Globus pallidus (tissue), 1 donor: ENCODE measurements at regions not wholly inside any gene's neighbourhood (a gene's known extent, or its start where the extent isn't known, plus 50 kb on each side); places are given as distances from the start of the nearest gene placed in this dataset.

Experiments used
- DNase-seq: peaks from one replicate; pipeline ENCODE4 v3.0.0-alpha.2; 2015; ENCODE audit warnings: low spot score

DNA sequence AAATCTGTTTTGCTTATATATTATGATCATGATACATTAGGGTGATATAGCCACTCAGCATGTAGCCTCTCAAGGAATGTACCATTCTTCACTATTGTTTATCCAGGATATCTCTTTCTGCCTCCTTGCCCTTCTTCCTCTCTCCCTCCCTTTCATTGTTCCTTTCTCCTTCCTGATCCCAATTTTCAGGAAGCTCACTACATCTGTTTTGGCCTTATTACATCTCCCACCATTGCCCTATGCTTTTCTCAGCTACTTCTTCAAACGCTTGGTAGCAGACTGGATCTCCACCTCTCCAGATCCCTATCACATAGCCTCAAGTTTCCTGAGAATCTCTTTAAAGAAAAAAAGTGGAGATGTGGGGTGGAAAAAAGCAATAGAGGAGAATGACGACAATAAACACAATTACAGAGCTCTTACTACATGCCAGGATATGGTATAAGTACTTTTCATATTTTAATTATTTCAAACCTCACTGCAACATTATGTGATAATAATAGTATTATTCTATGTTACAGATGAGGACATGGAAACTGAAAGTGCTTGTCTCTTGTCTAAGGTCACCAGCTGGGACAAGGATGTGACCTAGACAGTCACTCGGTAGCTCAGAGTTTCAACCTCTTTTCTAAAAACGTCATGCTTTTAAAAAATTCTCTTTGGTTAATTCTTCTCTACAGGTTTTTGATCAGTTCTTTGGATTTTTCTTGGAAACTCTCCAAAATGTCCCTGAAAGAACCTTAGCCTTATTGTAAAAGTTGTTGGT lies 959.1 kb downstream of the CDH11 start:
- no peak for DNase-seq

DNA sequence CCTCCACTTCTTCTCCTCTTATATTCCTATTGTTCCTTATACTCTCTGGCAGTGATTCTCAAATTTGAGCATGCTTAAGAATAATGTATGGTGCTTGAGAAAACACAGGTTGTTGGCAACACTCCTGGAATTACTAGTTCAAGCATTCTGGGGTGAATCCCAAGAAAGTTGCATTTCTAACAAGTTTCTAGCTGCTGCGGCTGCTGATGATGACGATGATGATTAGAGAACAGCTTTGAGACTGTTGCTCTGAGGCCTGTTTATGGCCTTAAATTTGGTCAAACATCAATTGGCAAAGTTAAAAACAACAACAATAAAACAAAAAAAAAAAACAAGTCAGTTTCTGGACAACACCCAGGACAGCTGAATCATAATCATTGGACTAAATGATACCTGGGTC lies 961.9 kb downstream of the CDH11 start:
- no peak for DNase-seq

DNA sequence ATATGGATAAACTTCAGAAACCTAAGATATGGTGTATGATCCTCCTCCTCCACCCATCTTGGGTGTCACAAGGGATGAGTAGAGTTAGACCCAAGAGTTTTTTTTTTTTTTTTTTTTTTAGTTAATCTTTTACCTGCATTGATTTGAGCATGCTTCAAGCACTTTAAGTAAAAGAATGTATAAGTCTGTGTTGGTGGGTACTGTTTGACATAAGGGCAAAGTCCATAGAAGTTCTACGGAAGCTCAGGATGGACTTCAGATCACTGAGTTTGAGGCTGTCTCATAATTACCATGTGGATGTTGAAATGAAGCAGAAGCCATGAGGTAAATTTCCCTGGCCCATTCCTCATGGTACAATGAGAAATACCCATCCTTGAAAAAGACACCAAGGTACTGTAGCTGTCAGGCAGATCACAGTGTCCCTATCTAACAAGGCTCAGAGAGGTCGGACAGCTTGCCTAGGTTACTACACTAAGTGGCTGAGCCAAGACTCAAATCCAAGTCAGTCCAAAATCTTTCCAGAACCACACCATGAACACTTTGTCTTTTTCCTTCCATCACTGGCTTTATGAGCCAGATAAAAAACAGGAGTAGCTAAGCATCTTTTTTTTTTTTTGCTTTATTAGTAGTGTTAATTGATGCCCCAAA lies 962.8 kb downstream of the CDH11 start:
- DNase-seq: no peak

DNA sequence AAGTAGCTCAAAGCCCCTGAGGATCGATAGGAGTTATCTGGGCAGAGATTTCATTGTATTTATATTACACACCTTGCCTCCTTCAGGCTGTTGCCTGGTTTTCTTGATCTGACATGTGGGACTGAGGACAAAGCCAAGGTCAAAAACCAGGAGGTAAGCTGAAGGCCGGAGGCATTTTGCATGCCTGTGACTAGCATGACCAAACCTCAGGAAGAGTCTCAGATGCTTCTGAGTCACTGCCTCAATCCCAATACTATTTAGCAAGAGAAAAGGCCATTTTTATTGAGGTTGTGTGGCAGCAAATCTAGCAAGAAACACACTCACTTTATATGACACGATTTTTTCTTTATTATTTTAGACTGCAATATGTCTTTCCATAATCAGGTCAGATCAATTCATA lies 968.1 kb downstream of the CDH11 start:
- DNase-seq: no peak

DNA sequence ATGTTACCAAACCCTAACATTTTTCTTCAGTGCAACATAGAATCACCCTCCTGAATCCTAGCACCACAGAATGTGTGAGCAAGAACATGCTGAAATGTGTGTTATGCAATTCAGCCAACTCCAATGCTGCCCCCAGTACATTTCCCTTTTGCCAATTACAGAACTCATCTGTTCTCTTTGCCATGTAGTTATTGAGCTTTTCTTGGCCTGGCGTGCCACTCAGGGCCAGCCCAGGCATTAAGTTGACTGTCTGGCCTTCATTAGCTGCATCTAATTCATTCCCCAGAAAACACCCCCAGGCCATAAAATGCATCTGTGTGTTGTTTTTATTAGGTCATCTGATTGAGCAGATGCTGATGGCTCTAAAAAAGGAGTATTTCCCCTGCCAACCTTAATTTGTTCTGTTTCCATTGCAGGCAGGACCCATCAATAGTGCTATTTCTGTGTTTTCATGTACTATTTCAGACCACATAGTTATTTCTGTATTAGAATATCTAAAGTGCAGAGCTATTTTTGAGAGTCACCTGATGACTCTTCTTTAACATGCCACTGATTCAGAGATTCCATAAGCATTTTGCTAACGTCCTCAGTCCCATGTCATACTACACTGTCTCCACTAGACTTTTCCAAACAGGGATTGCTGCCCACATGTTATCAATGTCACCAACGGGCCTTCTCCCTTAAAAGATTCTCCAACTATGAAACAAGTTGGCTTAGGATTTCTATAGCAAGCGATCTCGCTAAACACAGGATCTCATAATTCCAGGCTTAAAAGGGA lies 969.7 kb downstream of the CDH11 start:
- no peak for DNase-seq

DNA sequence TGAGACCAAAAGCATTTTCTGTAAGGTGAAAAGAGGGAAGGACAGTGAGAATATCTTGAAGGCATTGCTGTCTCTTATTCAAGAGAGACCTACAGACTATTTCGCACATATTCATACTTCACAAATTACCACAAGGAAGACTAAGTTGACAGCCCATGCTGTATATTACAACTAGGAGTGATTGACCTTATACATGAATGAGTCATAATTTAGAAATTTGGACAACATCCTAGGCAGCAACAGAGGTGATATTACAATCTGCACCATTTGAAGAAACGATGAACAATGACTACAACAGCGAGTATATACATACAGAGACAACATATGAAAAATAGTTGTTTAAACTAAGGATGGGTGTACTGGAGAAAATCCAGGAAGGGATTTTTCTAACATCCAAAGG lies 971.7 kb downstream of the CDH11 start:
- DNase-seq: no peak

DNA sequence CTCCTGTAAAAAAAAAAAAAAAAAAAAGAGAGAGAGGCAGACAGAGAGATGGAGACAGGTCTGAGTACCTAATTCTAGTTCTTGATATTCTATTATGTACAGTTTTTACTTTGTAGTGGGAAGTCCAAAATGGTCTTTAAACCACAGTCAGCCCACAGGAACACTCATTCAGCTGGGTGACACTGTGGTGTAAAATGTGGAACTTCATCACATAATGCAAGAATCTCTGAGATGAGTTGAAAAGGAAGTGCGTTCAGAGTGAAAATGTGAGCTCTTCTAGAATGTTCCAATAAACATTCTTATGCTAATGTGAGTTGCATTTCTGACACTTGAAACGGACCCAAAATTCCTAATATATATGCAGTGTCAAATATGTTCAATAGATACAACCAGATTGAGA lies 972.1 kb downstream of the CDH11 start:
- no peak for DNase-seq

DNA sequence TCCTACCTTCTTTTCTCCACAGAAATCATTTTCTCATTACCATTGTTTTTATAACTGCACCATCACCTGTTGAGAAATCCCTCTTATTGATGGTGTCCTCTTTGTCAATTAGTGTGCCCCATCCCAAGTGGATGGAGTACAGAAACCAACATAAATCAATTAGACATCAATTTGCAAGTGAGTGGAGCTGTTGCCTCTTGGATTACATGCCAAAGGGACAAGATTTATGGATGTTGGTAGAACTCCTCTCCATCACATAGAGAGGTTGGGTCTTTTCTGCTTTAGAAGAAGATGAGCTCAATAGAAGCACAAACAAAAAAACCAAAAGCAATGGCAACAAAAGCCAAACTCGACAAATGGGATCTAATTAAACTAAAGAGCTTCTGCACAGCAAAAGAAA lies 973.5 kb downstream of the CDH11 start:
- no peak for DNase-seq

DNA sequence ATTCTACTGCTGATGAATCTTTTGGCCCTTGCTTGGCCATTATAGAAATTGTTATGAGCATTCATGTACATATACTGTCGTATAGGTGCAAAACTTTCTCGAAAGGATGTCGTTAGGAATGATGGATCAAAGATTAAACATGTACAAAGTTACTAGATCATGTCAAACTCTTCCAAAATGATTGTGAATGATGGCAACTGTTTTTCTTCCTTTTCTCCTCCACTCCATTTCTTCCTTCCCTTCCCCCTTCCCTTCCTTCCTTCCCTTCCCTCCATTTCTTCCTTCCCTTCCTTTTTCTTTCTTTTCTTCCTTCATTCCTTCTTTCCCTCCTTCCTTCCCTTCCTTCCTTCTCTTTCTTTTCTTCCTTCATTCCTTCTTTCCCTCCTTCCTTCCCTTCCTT lies 973.9 kb downstream of the CDH11 start:
- no peak for DNase-seq

DNA sequence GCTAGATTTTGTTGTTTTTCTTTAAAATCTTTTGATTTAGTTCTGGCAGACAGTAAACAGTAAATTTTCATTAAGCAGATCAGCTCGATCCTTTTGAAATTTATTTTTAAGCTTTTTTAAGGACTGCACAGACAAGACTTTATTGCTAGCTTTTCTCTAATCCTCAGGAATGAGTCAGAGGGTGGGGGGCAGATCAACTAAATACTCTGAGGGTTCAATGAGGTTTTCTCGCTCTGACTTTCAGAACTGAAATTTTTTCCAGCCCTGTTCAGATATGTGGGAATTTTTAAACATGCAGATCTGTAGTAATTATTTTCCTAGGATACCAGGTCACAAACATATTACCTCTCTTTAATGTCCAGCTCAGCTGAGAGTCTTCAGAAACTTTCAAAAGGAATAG lies 977.2 kb downstream of the CDH11 start:
- no peak for DNase-seq

DNA sequence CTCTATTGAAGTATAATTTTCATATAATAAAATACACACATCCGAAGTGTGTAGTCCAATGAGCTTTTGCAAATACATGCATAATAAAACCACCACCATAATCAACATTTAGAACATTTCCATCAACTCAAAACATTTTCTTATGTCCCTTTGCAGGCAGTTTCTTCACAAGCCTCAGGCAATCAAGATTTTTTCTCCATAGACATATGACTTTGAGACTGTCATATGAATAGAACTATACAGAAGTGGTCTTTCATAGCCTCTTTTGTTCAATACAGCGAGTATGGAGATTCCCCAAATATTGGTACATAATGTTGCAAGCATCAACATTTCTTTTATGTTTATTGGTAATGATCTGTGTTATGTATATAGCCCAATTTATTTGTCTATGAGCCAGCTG lies 983.2 kb downstream of the CDH11 start:
- no peak for DNase-seq

DNA sequence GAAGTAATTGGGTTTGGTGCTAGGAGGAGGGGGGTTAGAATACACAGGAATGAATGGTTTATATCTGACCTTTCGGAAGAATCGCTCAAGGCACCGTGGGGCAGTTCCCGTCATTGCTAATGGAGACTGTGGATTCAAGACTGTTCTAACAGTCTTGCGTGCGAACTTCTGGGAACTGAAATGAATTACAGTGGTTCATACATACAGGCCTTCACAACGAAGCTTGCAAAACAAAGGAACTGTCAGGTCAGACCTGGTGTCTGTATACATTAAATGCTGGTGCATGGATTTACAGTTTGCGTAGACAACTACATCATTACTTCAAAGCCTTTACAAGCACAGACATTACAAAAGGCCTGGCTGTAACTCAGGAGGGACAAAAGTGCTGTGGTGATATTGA lies 983.9 kb downstream of the CDH11 start:
- DNase-seq: no peak

DNA sequence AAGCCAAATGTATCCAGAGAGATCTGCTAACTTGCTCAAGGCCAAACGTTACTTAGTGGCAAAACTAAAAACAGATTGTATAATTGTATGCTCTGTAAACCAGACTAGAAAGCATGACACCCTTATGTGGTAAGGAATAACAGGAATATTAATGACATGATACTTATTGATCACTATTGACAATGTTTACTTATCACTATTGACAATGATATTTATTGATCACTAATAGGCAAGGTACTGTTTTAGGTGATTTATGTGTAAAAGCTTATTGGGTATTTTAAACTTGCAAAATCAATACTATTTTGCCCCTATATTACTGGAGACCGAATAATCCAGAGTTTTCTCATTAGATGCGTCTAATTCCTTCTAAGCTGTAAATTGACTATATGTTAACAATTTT lies 985.1 kb downstream of the CDH11 start:
- DNase-seq: no peak

DNA sequence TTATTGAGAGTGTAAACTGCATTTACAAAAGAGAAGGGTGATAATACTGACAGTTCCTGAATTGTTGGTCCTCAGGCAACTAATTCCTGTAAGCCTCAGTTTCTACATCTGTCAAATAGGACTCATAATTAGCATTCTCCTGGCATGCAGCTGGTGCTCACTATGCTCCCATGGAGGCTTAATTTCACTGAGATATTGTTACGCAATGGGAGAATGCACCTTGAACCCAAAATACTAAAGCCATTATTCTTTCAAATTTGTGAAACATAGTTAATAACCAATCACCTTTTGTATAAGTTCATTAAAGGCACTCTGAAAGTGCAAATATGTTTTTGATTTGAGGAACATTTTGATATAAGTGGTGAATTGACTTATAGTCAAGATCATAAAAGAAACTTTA lies 985.5 kb downstream of the CDH11 start:
- DNase-seq: no peak

DNA sequence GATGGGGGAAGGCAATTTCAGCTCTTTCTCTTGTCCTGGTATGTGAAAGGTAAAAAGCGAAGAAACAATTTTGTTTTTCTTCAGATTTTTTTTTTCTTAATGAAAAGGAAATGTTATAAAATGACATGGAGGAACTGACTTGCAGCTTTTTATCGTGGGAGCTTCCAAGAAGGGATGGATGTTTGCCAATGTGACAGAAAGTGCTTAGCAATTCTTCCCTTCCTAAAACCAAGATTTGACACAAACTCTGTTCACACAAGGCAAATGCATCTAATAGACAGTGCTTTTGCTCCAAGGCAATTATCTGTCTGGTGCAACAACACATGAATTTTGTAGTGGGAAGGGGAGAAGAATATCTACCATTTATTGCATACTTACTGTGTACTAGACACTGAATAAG lies 988.5 kb downstream of the CDH11 start:
- no peak for DNase-seq

DNA sequence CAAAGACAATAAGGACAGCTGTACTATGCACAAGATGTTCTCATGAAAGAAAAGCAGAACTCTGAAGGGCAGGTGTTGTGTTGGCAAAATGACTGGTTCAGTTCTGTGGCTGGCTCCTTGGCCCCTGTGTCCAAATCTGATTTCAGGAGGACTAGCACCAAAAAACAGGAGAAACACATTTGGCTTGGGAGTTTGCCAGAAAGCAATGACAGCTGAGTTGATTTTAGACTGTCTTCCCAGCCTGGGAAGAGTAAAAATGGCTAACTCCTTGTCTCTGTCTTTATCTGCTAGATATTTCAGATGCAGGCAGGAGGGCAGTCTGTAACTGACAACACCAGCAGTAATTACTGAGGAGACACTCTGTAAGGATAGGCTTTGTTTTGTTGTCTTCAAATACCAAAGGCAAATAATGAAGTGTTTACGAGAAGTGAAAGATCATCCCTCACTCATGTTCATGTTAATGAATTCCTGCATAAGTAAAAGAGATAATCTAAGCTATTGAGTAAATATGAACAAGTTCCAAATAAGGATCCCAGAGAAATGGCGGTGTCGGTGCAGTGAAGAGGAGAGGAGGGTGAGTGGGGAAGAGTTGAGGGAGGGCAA lies 989.0 kb downstream of the CDH11 start:
- no peak for DNase-seq

DNA sequence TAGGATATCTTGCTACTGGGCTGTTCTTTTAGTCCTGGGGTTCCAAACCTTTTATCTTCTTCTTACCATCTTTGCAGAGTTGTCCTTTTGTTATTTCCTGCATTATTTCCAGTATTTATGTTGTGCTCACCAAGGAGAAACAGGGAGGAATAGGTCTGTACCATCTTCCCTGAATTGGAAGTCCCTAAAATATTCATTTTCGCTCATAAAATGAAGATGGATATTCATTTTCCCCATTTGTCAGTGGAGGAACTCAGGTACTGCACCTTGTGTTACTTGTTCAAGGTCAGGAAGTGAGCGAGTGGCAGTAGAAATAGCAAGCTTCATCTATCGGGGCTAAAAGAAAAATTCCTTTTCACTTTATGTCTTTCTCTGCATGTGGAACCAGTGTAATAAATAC lies 989.7 kb downstream of the CDH11 start:
- DNase-seq: no peak

DNA sequence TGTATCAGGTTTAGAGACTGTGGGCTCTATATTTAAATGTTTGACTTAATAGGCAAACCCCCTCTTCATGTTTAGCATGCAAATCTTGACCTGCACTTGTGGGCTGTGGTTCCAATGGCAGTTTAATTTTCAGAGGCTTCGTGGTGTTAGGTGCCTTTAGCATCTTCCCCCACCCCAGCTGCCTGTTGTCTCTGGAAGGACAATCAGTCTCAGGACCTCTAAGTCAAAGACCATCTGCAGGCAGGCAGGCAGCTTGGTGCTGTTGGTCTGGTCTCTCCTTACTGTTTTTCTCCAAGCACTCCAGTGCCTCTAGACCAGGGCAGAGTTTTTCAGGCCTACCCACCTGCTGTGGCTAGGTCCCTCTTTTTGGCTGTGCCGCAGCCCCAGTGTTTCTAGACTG lies 990.4 kb downstream of the CDH11 start:
- no peak for DNase-seq

DNA sequence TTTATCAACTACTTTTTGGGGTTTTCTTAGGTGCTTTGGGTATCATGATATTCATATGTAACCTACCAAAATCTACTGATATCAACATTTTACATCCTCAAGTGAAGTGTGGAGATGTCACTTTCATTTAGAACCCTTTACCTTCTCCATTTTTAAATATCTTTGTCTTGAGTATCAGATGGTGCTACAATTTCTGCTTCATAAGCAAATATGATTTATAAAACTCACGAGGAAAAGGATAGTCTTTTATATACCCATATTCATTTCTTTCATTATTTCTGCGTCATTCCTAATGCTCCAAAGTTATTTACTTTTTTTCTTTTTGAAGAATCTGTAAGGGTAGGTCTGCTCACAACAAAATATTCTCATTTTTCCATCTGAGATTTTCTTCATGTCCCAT lies 991.7 kb downstream of the CDH11 start:
- DNase-seq: no peak

DNA sequence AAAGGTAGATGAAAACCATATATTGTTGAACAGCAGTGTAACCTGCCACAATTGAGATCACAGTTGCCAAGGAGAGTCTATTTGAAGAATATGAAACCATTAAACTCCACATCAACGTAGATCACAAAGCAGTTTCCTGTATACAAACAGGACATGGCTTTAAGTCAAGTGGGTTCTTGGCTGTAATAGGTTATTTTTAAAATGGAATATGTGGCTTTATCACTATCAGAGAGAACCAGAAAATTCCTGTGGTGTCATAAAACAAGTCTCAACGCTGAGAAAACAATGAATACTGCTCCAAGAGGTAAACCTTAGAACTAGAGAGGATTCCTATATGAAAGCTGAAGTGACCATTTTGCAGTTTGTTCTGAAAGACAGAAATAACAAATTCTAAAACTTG lies 999.7 kb downstream of the CDH11 start:
- DNase-seq: no peak

DNA sequence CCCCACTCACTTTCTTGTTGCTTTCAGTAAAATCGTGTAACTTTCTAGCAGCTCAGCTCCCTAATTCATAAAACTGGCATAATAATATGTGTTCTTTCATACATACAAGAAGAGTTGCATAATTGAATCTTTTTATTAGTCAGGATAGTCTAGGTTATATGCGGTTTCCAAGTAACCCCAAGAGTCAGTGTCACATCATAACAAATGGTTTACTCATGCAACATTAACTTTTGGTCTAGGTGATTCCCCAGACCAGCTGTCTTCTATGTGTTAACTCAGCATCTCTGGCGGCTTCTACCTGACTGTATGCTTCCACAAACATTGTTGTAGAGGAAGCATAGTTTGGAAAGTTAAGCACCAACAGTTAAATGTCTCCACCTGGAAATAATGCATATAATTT lies 1000.4 kb downstream of the CDH11 start:
- no peak for DNase-seq

DNA sequence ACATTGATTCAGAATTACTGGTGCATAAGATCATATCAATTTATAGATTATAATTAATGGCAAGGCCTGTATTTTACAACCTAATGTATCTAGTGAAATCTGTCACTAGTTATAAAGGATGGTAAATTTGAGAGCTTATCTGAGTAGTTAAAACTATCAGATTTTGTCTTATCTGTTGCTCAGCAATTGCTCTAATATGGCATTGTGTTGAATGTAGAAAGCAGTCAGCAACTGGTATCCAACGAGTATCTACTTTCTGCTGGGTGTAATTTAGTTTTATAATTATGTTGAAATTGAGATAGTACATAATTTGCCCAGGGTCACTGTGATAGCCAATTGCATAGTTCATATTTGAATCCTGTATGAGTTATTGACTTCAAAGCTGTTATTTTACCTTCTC lies 1005.7 kb downstream of the CDH11 start:
- DNase-seq: no peak

DNA sequence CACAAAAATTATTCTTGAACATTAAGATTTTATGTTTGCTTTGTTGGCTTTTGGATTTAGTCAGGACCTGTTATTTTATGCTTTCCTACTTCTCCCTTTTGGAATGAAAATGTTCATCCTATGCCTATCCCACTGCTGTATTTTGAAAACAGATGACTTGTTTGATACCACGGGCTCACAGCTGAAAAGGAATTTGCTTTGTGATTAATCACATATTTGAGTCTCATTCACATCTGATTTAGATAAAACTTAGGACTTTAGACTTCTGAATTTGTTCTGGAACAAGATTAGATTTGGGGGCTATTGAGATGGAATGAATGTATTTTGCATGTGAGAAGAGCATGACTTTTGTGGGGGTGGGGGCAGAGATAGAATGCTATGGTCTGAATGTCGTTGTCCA lies 1012.6 kb downstream of the CDH11 start:
- no peak for DNase-seq
